ENCODE measurements at regions not wholly inside any gene's neighbourhood (a gene's known extent, or its start where the extent isn't known, plus 50 kb on each side); places are given as distances from the start of the nearest gene placed in this dataset.

GRCh38 chr12:114961491-114961890 lies 277.5 kb upstream of the TBX3 start (continued):
- TF ChIP-seq SIX5 (IDR thresholded peaks at IDR 0.05; ENCODE audit: low read depth, low read length): no peak
- TF ChIP-seq TAF1 (IDR thresholded peaks at IDR 0.05; ENCODE audit: low read depth, low read length): no peak
- no peak for TF ChIP-seq MAFK (IDR thresholded peaks at IDR 0.05; ENCODE audit: low read depth, low read length)
- TF ChIP-seq POU5F1 (IDR thresholded peaks at IDR 0.05; ENCODE audit: low read depth, low read length): no peak
- TF ChIP-seq NANOG (IDR thresholded peaks at IDR 0.05; ENCODE audit: insufficient read depth, low read depth, low read length, poor library complexity, severe bottlenecking): no peak

Measured in H1 (cell line).